NOMO-1 treated with DMSO at 0.1 percent for 48 hours (cell line): ENCODE measurements at regions not wholly inside any gene's neighbourhood (a gene's known extent, or its start where the extent isn't known, plus 50 kb on each side); places are given as distances from the start of the nearest gene placed in this dataset.

Experiments used
- DNase-seq: peaks from one replicate; lab custom pipeline; 2025; ENCODE audit not compliant: unreplicated experiment; lab: John Stamatoyannopoulos, UW

DNA sequence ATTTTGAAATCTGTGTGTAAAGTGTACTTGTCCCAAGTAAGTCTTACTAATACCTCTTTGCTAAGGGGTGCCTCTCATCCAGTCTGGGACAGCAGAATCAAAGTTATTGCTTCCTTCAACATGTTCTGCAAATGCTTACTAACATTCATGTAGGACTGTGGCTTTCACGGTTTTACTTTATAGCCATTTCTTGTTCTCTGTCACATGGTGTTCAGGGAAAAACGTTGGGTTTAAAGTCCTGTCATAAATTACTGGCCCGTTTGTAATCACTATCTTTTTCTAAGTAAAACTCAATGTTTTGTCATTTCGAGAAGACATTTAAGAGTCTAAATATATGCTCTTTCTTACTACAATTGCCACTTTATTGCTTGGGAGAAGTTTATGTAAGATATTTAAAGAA, 321.1 kb downstream of the STIM2 start:
- DNase-seq = no peak

DNA sequence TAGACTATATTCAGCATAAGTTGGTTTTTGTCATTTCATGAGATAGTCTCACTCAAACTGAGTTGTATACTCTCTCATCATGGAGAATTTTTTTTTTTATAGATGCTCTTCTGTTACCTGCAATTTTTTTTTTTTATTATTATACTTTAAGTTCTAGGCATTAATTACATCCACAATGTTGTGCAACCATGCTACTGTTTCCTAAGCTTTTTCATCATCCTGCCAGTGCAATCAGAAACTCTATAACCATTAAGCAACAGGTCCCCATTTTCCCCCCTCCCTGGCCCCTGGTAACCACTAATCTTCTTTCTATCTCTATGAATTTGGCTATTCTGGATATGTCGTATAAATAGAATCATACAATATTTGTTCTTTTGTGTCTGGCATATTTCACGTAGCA, 321.6 kb downstream of the STIM2 start:
- DNase-seq = no peak

DNA sequence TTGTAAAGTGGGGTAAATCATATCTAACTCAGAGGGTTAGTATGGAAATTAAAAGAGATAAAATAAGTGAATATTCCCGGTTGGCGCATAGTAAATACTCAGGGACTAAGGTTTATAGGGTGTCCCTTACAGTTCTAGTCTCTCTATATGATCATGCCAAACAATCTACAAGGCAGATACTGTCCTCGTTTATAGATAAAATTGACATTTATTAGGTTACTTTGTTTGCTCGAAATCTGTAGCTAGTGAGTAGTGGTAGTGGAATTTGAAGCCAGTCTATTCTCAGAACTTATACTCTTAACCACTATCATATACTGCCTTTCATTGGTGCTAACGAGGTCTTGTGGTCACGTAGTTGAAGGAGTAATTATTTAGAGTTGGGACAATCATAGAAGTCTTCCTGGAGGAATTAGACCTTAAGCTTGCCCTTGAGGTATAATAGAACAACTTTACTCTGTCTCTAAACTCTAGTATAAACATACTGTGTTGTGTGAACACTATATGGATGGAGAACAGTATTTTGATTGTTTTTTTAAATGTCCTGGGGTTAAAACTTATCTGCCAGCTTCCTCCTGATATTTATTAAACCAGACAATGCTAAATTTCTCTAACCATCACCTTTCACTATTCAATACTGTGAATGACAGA, 324.0 kb downstream of the STIM2 start:
- no peak for DNase-seq

DNA sequence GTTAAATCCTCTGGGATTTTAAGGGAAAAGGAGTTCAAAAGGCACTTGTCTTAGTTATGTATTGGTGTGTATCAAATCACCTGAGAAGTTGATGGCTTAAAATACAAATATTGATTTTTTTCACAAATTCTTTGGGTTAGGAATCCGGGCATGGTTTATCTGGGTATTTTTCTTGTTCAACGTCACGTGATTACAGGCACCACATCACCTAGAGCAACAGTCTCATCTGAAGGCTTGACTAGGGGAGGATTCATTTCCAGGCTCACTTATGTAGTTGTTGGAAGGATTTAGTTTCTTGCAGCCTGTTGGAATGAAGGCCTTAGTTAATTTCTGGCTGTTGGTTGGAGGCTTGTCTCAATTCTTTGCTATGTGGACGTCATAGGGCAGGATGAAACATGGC, 326.1 kb downstream of the STIM2 start:
- no peak for DNase-seq

DNA sequence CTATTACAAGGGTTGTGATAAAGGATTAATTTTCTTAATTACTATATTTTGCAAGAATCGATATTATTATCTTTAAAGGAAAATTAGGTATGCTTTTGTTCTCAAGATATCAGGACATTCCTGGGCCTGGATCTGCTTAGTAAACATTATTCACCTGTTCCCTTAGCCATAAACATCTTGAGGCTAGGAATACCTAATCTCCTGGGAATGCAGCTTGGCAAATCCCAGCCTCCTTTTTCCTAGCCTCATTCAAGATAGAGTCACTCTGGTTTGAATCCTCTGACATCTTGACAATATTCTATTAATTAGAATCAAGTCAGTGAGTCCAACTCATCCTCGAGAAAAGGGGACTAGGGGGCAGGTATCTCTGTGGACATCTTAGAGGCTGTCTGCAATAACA, 327.1 kb downstream of the STIM2 start:
- DNase-seq = no peak

DNA sequence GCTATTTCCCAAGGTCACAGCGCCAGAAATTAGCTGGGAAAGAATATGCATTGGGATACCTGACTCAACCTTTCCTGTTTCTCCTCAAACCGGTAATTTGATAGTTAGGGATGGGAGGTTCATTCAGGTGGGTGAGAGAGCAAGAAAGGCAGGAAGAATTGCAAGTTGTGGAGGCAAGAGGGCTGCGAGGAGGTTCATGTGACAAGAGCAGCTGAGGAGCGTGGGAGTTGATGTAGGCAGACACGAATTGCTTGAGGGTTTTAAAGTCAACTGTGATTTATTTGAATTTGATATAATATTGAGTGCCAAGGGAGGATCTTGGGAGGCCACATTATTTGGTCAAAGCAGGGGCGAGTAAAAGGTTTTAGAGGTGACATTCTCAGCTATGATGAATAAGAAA, 329.0 kb downstream of the STIM2 start:
- no peak for DNase-seq

DNA sequence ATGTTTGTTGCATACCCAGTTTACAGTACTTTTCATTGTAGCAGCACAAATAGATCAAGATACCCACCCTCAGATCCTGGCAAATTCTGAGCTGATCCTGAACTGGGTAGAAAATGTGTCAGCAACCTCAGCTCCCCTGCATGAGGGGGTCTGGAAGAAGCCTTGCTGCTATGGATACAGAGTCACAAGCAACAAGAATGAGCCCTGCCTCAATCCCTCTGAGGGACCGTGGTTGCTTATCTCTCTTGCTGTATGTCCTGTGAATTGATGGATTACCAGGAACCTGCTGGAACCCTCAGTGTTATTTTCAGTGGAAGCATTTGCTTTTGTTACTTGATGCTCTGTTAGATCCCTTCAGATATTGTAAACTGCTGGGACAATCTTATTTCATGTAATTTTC, 331.0 kb downstream of the STIM2 start:
- no peak for DNase-seq

DNA sequence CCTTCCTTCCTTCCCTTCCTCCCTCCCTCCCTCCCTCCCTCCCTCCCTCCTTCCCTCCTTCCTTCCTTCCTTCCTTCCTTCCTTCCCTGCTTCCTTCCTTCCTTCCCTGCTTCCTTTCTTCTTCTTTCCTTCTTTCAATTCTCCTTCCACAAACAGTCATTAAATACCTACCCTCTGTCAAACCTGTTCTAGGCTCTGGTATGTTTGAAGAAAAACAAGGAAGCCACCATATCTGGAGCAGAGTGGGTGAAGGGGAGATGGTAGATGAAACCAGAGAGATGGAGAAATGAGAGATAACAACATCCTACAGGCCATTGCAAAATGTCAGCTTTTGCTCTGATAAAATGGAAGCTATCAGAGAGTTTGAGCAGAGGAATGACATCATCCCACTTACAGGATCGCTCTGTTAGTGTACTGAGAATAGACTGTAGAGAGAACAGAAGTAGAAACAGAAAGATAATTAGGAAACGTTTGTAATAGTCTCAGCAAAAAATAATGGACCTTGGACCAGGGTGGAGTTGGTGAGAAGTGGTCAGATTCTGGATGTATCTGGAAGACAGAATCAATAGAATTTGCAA, 334.0 kb downstream of the STIM2 start:
- DNase-seq = no peak

DNA sequence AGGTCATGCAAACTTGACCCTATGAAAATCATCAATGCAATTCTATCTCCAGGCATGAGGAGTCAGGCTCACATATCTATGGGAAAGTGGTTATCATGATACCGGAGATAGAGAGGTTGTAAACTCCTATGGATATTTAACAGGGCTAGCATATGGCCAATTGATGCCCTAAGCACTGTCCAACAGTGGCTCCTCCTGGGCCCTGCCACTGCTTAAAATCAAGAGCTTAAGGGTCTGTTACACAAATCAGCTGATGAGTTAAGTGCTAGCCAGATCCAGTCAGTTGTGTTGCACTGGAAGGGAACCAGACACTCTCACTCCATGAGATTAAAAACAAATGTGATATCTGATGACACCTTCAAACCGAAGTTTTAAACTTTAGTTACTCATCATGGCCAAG, 337.6 kb downstream of the STIM2 start:
- no peak for DNase-seq

DNA sequence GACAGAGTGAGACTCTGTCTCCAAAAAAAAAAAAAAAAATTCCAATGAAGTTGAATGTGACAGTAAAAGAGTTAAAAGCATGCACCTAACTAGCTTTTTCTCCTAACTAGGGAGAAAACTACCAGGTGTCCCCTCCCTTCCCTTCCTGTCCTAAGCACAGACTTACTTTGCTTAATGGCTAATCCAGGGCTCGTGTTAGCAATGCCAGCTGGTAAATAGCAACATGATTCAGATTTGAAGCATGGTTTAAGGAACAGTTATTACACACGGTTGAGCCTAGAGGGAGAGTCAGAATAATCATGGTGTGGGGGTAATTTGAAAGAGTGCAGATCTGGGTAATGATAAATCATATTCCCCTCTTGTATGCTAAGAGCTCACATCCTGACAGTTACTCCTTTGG, 338.3 kb downstream of the STIM2 start:
- no peak for DNase-seq

DNA sequence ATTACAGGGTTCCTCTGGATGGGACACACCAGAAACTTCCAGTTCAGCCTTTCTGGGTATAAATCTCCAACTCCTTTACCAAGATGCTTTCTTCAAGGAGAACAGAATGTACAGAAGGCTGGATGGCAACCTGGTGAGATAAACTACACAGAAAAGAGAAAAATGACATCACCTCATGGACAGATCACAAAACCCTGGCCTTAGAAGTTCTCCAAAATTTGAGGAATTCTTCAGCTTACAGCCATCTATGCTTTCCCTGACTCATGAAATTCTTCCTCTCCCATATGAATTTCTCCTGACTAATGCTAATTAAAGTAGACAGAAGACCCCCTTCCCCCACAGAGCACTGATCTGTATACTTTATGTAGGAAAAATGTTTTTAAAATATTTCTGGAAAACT, 345.4 kb downstream of the STIM2 start:
- no peak for DNase-seq

DNA sequence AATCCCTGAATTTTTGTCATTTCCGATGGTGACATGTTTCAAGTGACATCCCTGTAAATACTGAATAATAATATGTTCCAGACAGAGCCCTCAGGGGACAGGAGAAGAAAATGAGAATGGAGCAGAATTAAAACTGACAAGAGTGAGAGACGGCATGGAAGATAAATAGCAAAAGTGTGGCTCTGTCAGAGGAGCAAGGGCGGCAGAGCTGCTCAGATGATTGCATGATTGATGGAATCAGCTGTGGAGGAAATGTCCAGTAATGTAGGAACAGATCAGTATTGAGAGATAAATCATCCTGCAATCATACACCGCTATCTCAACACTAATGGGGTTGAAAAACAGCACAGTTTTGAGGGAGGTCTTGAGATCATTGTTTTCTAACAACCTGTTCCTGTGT, 350.3 kb downstream of the STIM2 start:
- no peak for DNase-seq

DNA sequence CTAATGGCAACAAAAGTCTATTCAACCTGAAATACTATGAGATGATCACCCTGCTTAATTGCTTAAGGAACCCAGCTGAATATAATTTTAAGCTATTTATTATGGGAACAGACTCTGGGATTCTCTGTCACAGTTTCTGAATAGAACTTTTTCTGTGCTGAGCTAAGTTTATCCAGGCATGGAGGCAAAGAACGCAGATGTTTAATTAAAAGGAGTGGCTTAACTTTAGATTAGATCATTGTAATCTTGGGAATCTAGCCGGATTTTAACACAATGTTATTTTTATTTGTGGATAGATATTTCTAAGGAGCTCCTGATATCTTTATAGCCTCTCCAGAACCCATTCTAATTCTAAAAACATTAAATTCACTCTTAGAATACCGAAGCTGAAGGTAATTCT, 353.4 kb downstream of the STIM2 start:
- no peak for DNase-seq

DNA sequence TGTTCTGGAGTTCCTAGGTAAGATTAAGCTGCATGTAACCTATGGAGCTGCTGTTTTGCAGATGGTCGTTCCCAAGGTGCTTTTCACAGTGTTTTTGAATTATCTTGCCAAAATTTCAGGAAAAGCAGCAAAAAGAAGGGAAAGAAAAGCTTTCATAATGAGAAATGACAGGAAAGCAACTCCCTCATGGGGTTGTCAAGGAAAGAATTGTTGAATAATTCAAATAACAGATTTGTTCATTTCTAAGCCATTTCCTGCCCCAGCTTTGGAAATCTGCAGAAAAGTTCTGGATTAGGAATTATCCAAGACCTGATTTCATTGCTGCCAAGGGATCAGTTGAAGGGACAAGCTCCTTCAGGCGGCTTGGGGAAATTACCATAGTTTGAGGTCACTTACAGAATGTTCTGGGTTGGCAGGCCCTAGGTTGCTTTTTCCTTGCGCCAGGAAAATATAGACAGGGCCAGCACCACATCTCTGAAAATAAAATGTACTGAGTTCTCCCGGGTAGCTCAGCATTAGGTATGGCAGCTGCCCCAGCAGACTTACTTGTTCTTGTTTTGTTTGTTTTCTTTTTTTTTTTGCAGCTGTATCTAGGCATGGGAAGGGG, 354.7 kb downstream of the STIM2 start:
- no peak for DNase-seq

DNA sequence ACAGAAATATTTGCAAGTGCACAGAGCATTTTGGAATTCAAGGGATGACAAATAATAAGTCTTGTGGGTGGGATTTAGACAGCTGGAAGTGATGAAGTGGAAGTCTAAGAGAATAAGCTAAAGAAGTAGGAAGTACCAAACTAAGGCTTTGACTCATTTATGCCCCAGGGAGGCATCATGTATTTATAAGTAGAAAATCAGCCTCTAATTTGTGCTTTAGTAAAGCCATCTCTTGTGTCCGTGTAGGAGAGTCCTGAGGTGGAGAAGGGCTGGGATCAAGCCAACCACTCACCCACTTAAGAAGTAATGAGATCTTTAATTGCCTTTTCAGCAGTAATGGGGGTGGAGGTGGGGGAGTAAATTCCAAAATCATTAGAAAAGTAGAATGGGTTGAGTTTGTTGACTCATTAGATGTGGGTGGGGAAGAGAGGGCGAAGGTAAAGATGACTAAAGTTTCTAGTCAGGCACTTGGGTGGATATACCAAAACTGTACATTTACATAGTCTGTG, 356.7 kb downstream of the STIM2 start:
- no peak for DNase-seq

DNA sequence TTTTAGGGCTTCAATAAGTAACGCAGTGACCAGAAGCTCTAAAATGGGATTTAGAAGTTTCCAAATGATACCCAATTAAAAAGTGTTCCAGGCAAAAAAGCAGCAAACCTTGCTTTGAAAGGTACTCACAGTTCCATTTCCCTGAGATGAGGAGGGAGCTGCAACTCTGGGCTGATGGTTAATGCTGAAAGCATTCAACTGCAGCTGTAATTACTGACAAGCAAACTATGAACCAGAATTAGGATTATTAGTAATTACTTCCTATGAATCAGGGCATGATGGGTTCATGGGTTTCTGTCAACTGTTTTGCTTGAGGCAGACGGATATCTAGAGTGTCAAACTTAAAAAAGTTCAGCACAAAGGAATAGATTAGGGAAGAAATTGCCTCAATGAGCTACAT, 357.4 kb downstream of the STIM2 start:
- DNase-seq = no peak

DNA sequence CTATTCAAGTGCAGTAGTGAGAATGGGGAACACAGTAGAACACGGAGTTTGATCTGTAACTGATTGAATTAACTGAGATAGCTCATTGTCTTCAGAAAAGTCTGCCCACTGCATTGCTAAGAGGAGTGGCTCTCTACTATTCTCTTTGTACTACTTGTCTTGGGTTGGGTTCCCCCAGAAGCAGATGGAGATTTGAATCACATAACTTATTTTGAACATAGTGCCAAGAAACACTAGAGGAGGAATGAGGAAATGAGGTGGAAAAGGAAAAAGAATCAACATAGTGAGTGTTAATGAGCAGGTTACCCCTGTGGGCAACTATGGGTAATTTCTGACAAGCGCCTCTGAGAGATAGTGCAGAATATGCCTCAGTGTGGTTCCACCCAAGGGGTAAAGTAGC, 362.7 kb downstream of the STIM2 start:
- no peak for DNase-seq

DNA sequence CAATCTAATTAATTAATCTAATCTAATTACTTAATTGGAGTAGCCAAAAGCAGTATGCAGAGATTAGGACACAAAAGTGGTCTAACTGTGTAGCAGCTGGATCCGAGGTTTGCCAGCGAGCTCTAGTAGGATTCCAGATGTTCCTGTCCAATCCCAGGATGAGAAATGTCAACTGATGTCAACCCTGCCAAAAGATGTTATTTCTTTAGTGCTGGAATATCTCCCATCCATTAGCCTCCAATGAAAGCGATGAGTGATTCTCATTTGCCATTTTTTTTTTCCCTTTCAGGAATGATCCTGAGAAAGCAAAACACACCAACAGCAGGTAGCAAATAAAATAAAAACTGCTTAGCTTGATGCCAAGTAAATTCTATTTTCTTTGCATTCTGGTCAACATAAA, 372.9 kb downstream of the STIM2 start:
- no peak for DNase-seq

DNA sequence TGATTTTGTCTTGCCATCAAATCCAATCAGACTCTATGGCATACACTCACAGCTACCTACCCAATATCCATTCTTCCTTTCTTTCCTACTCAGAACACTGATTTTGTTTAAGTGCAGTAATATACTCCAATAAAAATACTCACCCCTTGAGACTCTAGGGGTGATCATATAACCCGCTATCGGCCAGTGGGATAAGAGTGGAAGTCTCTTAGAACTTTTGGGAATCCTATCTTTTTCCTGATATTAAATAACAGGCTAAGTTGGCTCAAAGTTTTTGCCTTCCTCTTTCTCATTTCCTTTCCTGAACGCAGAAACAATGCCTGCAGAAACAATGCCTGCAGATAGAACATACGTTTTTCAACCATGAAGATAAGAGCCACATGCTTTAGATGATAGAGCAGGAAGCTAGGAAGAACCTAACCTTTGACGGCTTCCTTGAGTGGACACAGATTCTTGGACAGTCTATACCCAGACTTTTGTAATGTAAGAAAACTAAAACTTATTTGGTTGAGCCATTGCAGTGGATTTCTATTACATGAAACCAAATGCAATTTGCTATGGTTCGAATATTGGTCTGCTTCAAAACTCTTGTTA, 373.8 kb downstream of the STIM2 start:
- DNase-seq = no peak

DNA sequence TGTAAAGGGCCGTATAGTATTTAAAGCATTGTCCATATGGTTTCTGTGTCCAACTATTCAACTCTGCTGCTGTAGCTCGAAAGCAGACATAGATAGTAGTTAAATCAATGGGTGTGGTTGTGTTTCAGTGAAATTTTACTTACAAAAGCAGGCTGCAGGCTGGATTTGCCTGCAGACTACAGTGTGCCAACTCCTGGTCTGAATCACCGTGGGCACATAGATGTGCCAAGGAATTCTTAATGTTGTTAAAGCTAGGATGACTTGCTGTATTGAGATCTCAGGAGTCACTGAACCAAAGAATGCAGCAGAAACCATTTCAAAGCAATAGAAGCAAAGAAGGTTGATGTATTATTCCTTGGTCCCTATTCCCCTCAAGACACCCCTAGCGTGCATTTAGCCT, 379.0 kb downstream of the STIM2 start:
- DNase-seq = no peak

DNA sequence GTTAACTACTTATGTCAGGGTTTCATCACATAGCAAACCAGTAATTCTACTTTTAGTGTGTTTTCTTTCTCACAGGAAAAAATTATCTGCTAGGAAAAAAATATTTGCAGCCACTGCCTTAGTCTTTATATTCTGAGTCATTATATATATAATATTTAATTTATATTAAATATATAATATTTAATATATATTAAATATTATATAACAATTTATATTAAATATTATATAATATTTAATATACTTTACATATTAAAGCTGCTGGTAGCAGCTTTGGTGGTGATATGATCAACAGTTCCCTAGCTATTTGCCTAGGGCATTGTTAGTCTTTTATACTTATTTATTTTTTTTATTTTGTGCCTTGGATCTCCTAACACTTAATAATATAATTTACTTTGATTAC, 381.6 kb downstream of the STIM2 start:
- DNase-seq = no peak

DNA sequence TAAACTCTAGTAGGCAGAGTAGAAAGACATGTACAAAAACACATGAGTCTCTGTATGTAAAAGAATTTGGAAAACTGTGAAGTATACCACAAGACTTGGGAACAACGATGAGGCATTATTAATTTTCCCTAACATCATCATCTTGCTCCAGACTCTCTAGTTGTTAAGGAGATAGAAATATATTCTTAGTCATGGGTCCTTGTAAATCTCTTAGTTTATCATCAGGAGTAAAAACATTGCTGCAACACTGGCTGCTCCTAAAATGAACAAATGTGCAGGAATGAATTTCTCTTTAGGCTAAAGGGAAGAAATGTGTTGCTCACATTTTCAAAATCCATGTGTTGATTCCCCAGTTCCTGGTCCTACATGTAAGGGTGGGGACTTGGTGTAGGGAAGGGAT, 384.6 kb downstream of the STIM2 start:
- no peak for DNase-seq
